ENCODE measurements at regions not wholly inside any gene's neighbourhood (a gene's known extent, or its start where the extent isn't known, plus 50 kb on each side); places are given as distances from the start of the nearest gene placed in this dataset.

DNA sequence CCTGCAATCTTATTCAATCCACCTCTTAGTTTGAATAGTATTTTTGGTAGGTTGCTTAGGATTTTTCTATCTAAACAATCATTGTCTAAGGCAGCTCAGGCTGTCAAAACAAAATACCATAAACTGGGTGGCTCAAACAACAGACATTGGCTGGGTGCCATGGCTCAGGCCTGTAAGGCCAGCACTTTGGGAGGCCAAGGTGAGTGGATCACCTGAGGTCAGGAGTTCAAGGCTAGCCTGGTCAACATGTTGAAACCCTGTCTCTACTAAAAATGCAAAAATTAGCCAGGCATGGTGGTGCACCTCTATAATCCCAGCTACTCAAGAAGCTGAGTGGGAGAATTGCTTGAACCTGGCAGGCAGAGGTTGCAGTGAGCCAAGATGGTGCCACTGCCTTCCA, 126.7 kb downstream of the CYLD start:
- FAIRE-seq: no peak
- TF ChIP-seq GATA2 (IDR thresholded peaks at IDR 0.05; ENCODE audit: insufficient read depth, insufficient read length, low read depth, low read length): no peak
- no peak for TF ChIP-seq POLR2AphosphoS5 (IDR thresholded peaks at IDR 0.05; ENCODE audit: insufficient read depth, low read depth, low read length)
- no peak for TF ChIP-seq JUN (IDR thresholded peaks at IDR 0.05; ENCODE audit: borderline replicate concordance, insufficient read depth, insufficient read length, low read depth)
- TF ChIP-seq MAX (IDR thresholded peaks at IDR 0.05; ENCODE audit: insufficient read depth, insufficient read length): no peak
- no peak for TF ChIP-seq FOS (IDR thresholded peaks at IDR 0.05; ENCODE audit: borderline replicate concordance, insufficient read depth, low read length)
- TF ChIP-seq EZH2 (IDR thresholded peaks at IDR 0.05; ENCODE audit: borderline replicate concordance, low read depth, low read length, severe bottlenecking): no peak
- TF ChIP-seq, protein P1, sequence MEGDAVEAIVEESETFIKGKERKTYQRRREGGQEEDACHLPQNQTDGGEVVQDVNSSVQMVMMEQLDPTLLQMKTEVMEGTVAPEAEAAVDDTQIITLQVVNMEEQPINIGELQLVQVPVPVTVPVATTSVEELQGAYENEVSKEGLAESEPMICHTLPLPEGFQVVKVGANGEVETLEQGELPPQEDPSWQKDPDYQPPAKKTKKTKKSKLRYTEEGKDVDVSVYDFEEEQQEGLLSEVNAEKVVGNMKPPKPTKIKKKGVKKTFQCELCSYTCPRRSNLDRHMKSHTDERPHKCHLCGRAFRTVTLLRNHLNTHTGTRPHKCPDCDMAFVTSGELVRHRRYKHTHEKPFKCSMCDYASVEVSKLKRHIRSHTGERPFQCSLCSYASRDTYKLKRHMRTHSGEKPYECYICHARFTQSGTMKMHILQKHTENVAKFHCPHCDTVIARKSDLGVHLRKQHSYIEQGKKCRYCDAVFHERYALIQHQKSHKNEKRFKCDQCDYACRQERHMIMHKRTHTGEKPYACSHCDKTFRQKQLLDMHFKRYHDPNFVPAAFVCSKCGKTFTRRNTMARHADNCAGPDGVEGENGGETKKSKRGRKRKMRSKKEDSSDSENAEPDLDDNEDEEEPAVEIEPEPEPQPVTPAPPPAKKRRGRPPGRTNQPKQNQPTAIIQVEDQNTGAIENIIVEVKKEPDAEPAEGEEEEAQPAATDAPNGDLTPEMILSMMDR (IDR thresholded peaks at IDR 0.05; ENCODE audit: extremely low read depth in 1 of 2, insufficient read depth in 1 of 2, low read depth in 1 of 2, low read length in 2 of 2): no peak
- TF ChIP-seq POLR2A (IDR thresholded peaks at IDR 0.05; ENCODE audit: low read depth, low read length): no peak
- TF ChIP-seq MYC (IDR thresholded peaks at IDR 0.05; ENCODE audit: low read depth, low read length): no peak
- dilution Hi-C loops (cut with MboI; ENCODE audit: extremely low pct_ligation_motif_present, low sequenced_read_pairs) (no loop called here), intact Hi-C loops (cut with micrococcal nuclease) (no loop called here)
- DNase-seq (ENCODE audit: low read depth, low spot score): no peak
- H3K27me3 ChIP-seq (ENCODE audit: control insufficient read depth in 2 of 2, insufficient read depth in 2 of 2, low read length in 2 of 2): no peaks in the 10 kb centered on the region
- H3K4me3 ChIP-seq (replicated peaks in 1 of 3; ENCODE audit: insufficient read depth in 1 of 3, low read depth in 1 of 3, low read length in 3 of 3): no peak overlapping the region
- no peaks in the 10 kb centered on the region for H3K79me2 ChIP-seq (ENCODE audit: control insufficient read depth, insufficient read depth, low read length)
- no peak overlapping the region for H3K9ac ChIP-seq (replicated peaks; ENCODE audit: extremely low read depth, insufficient read depth, low read length)
- H4K20me1 ChIP-seq (replicated peaks; ENCODE audit: control insufficient read depth, extremely low read depth, insufficient read depth, low read length): no peaks in the 10 kb centered on the region
- no TSS peak for BruUV-seq (replicated peaks)
- no peaks in the 10 kb centered on the region for H3K4me1 ChIP-seq (ENCODE audit: control insufficient read depth, extremely low read depth, insufficient read depth, low read length)
- H3K4me2 ChIP-seq (ENCODE audit: insufficient read depth, low read length): no peak overlapping the region
- no peak overlapping the region for H3K27ac ChIP-seq (ENCODE audit: insufficient read depth, low read depth, low read length)
- H3K9me1 ChIP-seq (replicated peaks; ENCODE audit: control insufficient read depth, extremely low read depth, insufficient read depth, low read length): no peaks in the 10 kb centered on the region
- H2AFZ ChIP-seq (ENCODE audit: low read depth, low read length): no peak overlapping the region
- H3K36me3 ChIP-seq (ENCODE audit: control insufficient read depth in 2 of 2, extremely low read depth in 1 of 2, insufficient read depth in 2 of 2, low read length in 2 of 2): no peaks in the 10 kb centered on the region
- H3K9me3 ChIP-seq (replicated peaks; ENCODE audit: control insufficient read depth, insufficient read depth, low read length): no peaks in the 10 kb centered on the region
- CTCF ChIA-PET: no interaction called here
- POLR2A ChIA-PET: no interaction called here

Data from endothelial cell of umbilical vein (primary cell).